ENCODE measurements at regions not wholly inside any gene's neighbourhood (a gene's known extent, or its start where the extent isn't known, plus 50 kb on each side); places are given as distances from the start of the nearest gene placed in this dataset.

DNA sequence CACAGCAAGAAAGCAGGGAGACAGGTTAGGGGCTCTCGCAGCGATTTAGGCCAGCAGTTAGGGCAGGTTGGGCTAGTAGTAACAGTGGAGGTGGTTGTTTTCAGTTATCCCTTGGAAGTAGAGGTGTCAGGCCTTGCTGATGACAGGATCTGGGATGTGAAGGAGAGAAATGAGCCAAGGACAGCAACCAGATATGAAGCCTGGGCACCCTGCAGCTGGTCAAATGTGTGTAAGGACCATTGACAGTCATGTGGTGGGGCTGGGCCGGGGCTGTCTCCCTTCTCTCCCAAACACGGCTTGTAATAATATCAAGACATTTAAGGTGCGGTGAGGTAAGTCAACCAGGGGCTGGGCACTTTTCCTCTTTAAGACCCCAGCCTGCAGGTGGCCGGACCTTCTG is 112.5 kb upstream of the IGFBP3 start:
- no peak for DNase-seq (ENCODE audit: low read depth)
- H3K4me3 ChIP-seq (ENCODE audit: low read depth, low read length): no peak overlapping the region
- TF ChIP-seq, protein P1, sequence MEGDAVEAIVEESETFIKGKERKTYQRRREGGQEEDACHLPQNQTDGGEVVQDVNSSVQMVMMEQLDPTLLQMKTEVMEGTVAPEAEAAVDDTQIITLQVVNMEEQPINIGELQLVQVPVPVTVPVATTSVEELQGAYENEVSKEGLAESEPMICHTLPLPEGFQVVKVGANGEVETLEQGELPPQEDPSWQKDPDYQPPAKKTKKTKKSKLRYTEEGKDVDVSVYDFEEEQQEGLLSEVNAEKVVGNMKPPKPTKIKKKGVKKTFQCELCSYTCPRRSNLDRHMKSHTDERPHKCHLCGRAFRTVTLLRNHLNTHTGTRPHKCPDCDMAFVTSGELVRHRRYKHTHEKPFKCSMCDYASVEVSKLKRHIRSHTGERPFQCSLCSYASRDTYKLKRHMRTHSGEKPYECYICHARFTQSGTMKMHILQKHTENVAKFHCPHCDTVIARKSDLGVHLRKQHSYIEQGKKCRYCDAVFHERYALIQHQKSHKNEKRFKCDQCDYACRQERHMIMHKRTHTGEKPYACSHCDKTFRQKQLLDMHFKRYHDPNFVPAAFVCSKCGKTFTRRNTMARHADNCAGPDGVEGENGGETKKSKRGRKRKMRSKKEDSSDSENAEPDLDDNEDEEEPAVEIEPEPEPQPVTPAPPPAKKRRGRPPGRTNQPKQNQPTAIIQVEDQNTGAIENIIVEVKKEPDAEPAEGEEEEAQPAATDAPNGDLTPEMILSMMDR (IDR thresholded peaks at IDR 0.05; ENCODE audit: low read depth, low read length, missing control alignments): no peak

DNA sequence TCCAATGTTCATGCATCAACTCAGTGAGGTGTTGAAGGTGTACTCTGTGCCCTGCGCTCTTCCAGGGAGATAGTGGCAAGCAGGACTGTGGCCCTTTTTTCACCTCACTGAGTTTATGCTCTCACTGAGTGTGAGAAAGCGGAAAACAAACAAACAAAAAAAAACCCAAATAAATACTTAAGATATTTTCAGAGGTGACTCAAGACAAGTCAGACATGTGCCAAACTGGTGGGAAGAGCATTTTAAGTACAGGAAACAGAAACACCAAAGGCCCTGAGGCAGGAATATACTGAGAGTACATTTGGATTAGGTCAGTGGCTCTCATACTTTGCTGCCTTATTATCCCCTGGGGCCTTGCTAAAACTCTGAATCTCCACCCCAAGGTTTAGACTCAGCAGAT is 111.9 kb upstream of the IGFBP3 start:
- no peak for DNase-seq (ENCODE audit: low read depth)
- TF ChIP-seq, protein P1 (IDR thresholded peaks at IDR 0.05; ENCODE audit: low read depth, low read length, missing control alignments): no peak
- H3K4me3 ChIP-seq (ENCODE audit: low read depth, low read length): no peak overlapping the region

GRCh38 chr7:46032353-46032752 is 111.3 kb upstream of the IGFBP3 start:
- TF ChIP-seq, protein P1 (IDR thresholded peaks at IDR 0.05; ENCODE audit: low read depth, low read length, missing control alignments): no peak
- DNase-seq (ENCODE audit: low read depth): no peak
- no peak overlapping the region for H3K4me3 ChIP-seq (ENCODE audit: low read depth, low read length)

DNA sequence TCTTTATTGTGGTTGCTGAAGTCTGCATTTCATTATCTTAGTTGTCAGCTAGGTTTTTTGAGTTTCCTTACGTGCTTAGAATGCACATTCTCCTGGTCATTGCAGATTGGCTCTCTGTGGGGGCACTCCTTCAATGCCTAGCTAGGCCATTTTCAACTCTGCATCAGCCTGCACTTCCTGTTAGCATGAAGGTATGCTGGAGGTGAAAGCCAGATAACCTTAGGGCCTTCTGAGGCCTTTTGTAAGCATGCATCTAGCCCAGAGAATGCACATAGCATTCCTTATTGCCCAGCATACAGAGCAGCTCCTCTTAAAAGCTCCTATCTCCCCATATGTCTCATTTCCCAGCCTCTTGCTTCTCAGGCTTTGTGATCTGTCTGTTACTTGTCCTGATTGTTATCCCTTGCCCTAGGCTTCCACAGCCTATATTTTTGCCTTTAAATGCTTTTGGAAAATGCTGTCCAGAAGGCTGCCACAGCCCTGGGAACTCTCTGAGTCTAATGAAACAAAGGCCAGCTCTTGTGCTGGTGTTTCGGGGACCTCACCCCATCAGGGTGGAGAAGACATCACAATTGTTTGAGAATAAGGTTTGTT is 108.1 kb upstream of the IGFBP3 start:
- H3K4me3 ChIP-seq (ENCODE audit: low read depth, low read length): no peak overlapping the region
- DNase-seq (ENCODE audit: low read depth): no peak
- TF ChIP-seq, protein P1 (IDR thresholded peaks at IDR 0.05; ENCODE audit: low read depth, low read length, missing control alignments): no peak

- TF ChIP-seq, protein P1 (IDR thresholded peaks at IDR 0.05; ENCODE audit: low read depth, low read length, missing control alignments): no peak
- DNase-seq (ENCODE audit: low read depth): no peak
- no peak overlapping the region for H3K4me3 ChIP-seq (ENCODE audit: low read depth, low read length)
These were observed 107.2 kb upstream of the IGFBP3 start for GRCh38 chr7:46028246-46028645.

- no peak overlapping the region for H3K4me3 ChIP-seq (ENCODE audit: low read depth, low read length)
- no peak for DNase-seq (ENCODE audit: low read depth)
- TF ChIP-seq, protein P1 (IDR thresholded peaks at IDR 0.05; ENCODE audit: low read depth, low read length, missing control alignments): no peak
These were observed 105.7 kb upstream of the IGFBP3 start for GRCh38 chr7:46026741-46027140.

DNA sequence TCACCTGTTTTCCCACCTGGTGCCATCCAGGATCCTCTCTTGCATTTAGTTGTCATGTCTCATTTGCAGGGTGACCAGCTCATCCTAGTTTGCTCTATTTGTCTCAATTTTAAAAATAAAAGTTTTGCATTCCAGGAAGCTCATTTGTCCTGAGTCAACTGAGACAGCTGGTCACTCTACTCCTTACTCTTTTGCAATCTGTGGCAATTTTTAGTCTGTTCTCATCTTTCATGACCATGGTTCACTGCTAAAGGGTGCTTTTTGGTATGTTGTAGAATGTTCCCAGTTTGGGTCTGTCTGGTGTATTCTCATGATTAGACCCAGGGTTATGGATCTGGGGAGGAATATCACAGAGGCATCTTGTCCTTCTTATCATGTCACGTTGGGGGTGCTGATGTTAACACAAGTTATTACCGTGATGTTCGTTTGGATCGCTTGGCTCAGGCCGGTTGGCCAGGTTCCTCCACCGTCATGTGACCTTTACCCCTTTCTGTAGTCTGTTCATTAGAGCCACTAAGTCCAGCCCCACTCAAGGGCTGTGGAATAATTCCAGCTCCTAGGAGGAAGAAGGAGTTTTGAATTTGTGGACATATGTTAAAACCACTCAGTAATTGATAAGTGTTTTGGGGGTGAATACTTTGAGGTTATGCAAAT is 103.3 kb upstream of the IGFBP3 start:
- TF ChIP-seq, protein P1 (IDR thresholded peaks at IDR 0.05; ENCODE audit: low read depth, low read length, missing control alignments): no peak
- H3K4me3 ChIP-seq (ENCODE audit: low read depth, low read length): no peak overlapping the region
- no peak for DNase-seq (ENCODE audit: low read depth)
